B cell (primary cell): ENCODE measurements at regions not wholly inside any gene's neighbourhood (a gene's known extent, or its start where the extent isn't known, plus 50 kb on each side); places are given as distances from the start of the nearest gene placed in this dataset.

ENCODE experiments used
- ATAC-seq: fragments of 200-7000 bp; cut with Tn5 transposase; one replicate; pipeline ENCODE4 v1.10.0; 2021; ENCODE audit warnings: low read depth, mild to moderate bottlenecking, moderate number of reproducible peaks, moderate library complexity
- CTCF ChIA-PET: fragments of 350-600 bp; sonication (Branson Sonifier 250); formaldehyde crosslinking; loops from one replicate; lab custom pipeline; 2021; ENCODE audit warnings: antibody characterized with exemption, inconsistent platforms; lab: Charles Lee
- POLR2A ChIA-PET: fragments of 350-600 bp; sonication (Branson Sonifier 250); formaldehyde crosslinking; loops from one replicate; lab custom pipeline; 2021; ENCODE audit warnings: antibody characterized with exemption; lab: Charles Lee
- DNase-seq: peaks from one replicate; pipeline ENCODE4 v3.0.0; 2013
- H2AFZ ChIP-seq: 2 replicates; pipeline ENCODE4 v1.6.1; 2012; ENCODE audit warnings: mild to moderate bottlenecking, low read depth, low read length; ENCODE audit not compliant: insufficient read depth, poor library complexity, severe bottlenecking
- H3K27ac ChIP-seq, 2 donors: 1 replicate in 1 of 2; 2 replicates in 1 of 2; pipeline ENCODE4 v1.5.1; 2012 to 2013; ENCODE audit warnings: low read length in 2 of 2, mild to moderate bottlenecking in 2 of 2, moderate library complexity in 1 of 2
- H3K27me3 ChIP-seq, 4 experiments: fragments of 200-600 bp in 1 of 4; sonication (generic) in 1 of 4; replicated peaks in 1 of 4; 1 replicate in 2 of 4; 2 replicates in 2 of 4; pipeline versions ENCODE4 v1.6.1 to v1.7.0; 2013 to 2016; ENCODE audit warnings: low read length in 3 of 4, mild to moderate bottlenecking in 2 of 4, mixed read lengths in 1 of 4, moderate library complexity in 1 of 4; ENCODE audit not compliant: insufficient read depth in 4 of 4, control insufficient read depth in 3 of 4; ENCODE audit errors: control extremely low read depth in 1 of 4
- H3K36me3 ChIP-seq, 2 experiments: replicated peaks in 1 of 2; 1 replicate in 1 of 2; 2 replicates in 1 of 2; pipeline versions ENCODE4 v1.6.1 to v1.7.1; 2013; ENCODE audit warnings: low read length in 1 of 2; ENCODE audit not compliant: insufficient read depth in 2 of 2, control insufficient read depth in 1 of 2; ENCODE audit errors: control extremely low read depth in 1 of 2, extremely low read depth in 1 of 2
- H3K4me1 ChIP-seq, 2 donors: fragments of 200-600 bp in 1 of 2; sonication (generic) in 1 of 2; 1 replicate in 1 of 2; 2 replicates in 1 of 2; pipeline versions ENCODE4 v1.5.1 to v1.6.1; 2013 to 2017; ENCODE audit warnings: low read length in 2 of 2; ENCODE audit not compliant: control insufficient read depth in 2 of 2, insufficient read depth in 2 of 2
- H3K4me2 ChIP-seq: replicated peaks from 2 replicates; pipeline ENCODE3; 2012; ENCODE audit warnings: mild to moderate bottlenecking, low read depth, low read length; ENCODE audit not compliant: poor library complexity, severe bottlenecking
- H3K4me3 ChIP-seq, 5 experiments: fragments of 200-600 bp in 1 of 5; sonication (generic) in 1 of 5; 1 replicate in 3 of 5; 2 replicates in 2 of 5; pipeline versions ENCODE4 v1.5.1 to v1.7.0; 2011 to 2016; ENCODE audit warnings: low read length in 4 of 5, mild to moderate bottlenecking in 4 of 5, low read depth in 2 of 5, control low read depth in 1 of 5, moderate library complexity in 1 of 5; ENCODE audit not compliant: insufficient read depth in 1 of 5; ENCODE audit errors: control extremely low read depth in 1 of 5, extremely low read depth in 1 of 5
- H3K79me2 ChIP-seq: fragments of 200-600 bp; sonication (generic); one replicate; pipeline ENCODE4 v1.6.0; 2016; ENCODE audit warnings: low read length; ENCODE audit not compliant: control insufficient read depth, insufficient read depth
- H3K9ac ChIP-seq: fragments of 200-600 bp; sonication (generic); 2 replicates; pipeline ENCODE4 v1.6.1; 2017; ENCODE audit warnings: mild to moderate bottlenecking, low read length, moderate library complexity
- H3K9me3 ChIP-seq, 3 donors: one replicate each; pipeline versions ENCODE4 v1.6.1 to v1.7.1; 2013; ENCODE audit warnings: low read length in 2 of 3; ENCODE audit not compliant: control insufficient read depth in 2 of 3, insufficient read depth in 1 of 3; ENCODE audit errors: control extremely low read depth in 1 of 3
- H4K20me1 ChIP-seq: 2 replicates; pipeline ENCODE4 v1.6.0; 2012; ENCODE audit warnings: mild to moderate bottlenecking, low read length; ENCODE audit not compliant: insufficient read depth, control insufficient read depth, poor library complexity, severe bottlenecking
- H3K27ac Mint-ChIP-seq: one replicate; pipeline ENCODE4 v1.8.0; 2021; ENCODE audit warnings: mixed read lengths
- H3K27me3 Mint-ChIP-seq: one replicate; pipeline ENCODE4 v1.8.0; 2021; ENCODE audit warnings: mixed read lengths
- H3K4me1 Mint-ChIP-seq: one replicate; pipeline ENCODE4 v1.8.0; 2021; ENCODE audit warnings: mixed read lengths
- H3K4me3 Mint-ChIP-seq: one replicate; pipeline ENCODE4 v1.8.0; 2021; ENCODE audit warnings: mixed read lengths
- H3K9me3 Mint-ChIP-seq: one replicate; pipeline ENCODE4 v1.8.0; 2022; ENCODE audit warnings: mixed read lengths; ENCODE audit not compliant: insufficient read depth
- EZH2 ChIP-seq: IDR thresholded peaks from 2 replicates; pipeline ENCODE4 v1.6.1; 2012; ENCODE audit warnings: borderline replicate concordance, low read depth, mild to moderate bottlenecking, moderate library complexity, low read length; ENCODE audit not compliant: insufficient read depth, poor library complexity, severe bottlenecking
- WGBS: methylation state at CpG from one replicate; pipeline ENCODE4 v1.1.5; 2013; ENCODE audit warnings: missing lambda C conversion rate; ENCODE audit not compliant: insufficient coverage; 5-methylcytosine and 5-hydroxymethylcytosine counted together
- intact Hi-C: fragments of 100-400 bp; cut with micrococcal nuclease; formaldehyde crosslinking; loops from one replicate; pipeline ENCODE4 v1.10.0; 2022
- TF ChIP-seq, protein P1 (sequence below): fragments of 200-600 bp; IDR thresholded peaks from one replicate; pipeline ENCODE4 v1.8.0; 2022; ENCODE audit warnings: antibody characterized with exemption, mild to moderate bottlenecking

GRCh38 chr17:14826358-14826757 is 438.8 kb downstream of the PMP22 start:
- DNase-seq = no peak
- 96% methylated on average over 2 of the region's 3 CpGs for WGBS
- H3K27ac Mint-ChIP-seq = no peak overlapping the region
- peaks cover 4% of the 10 kb centered on the region for H3K9me3 Mint-ChIP-seq
- Histone ChIP-seq H3K4me3 (no peak overlapping the region), H4K20me1 (no peaks in the 10 kb centered on the region), H3K36me3 (no peaks in the 10 kb centered on the region), H3K4me1 (no peaks in the 10 kb centered on the region), H3K9ac (no peak overlapping the region), H3K27ac (no peak overlapping the region), H3K79me2 (no peaks in the 10 kb centered on the region), H3K4me2 (no peak overlapping the region), H3K27me3 (no peaks in the 10 kb centered on the region), H2AFZ (no peak overlapping the region), H3K9me3 (peaks cover 0 to 4% (median 2%) of the 10 kb centered on the region in 3 donors)
- ChIA-PET POLR2A (no interaction called here), CTCF (no interaction called here)
- peaks cover 18% of the 10 kb centered on the region for H3K27me3 Mint-ChIP-seq
- H3K4me1 Mint-ChIP-seq = no peaks in the 10 kb centered on the region
- intact Hi-C loops = no loop called here
- ATAC-seq = no peak
- TF ChIP-seq, protein P1, sequence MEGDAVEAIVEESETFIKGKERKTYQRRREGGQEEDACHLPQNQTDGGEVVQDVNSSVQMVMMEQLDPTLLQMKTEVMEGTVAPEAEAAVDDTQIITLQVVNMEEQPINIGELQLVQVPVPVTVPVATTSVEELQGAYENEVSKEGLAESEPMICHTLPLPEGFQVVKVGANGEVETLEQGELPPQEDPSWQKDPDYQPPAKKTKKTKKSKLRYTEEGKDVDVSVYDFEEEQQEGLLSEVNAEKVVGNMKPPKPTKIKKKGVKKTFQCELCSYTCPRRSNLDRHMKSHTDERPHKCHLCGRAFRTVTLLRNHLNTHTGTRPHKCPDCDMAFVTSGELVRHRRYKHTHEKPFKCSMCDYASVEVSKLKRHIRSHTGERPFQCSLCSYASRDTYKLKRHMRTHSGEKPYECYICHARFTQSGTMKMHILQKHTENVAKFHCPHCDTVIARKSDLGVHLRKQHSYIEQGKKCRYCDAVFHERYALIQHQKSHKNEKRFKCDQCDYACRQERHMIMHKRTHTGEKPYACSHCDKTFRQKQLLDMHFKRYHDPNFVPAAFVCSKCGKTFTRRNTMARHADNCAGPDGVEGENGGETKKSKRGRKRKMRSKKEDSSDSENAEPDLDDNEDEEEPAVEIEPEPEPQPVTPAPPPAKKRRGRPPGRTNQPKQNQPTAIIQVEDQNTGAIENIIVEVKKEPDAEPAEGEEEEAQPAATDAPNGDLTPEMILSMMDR = no peak
- TF ChIP-seq EZH2 = no peak
- no peak overlapping the region for H3K4me3 Mint-ChIP-seq

- Histone ChIP-seq H3K4me3 (no peak overlapping the region), H3K9me3 (no peaks in the 10 kb centered on the region), H3K27ac (no peak overlapping the region), H3K79me2 (no peaks in the 10 kb centered on the region), H3K27me3 (no peaks in the 10 kb centered on the region), H3K9ac (no peak overlapping the region), H2AFZ (no peak overlapping the region), H4K20me1 (no peaks in the 10 kb centered on the region), H3K4me1 (no peaks in the 10 kb centered on the region), H3K4me2 (no peak overlapping the region), H3K36me3 (no peaks in the 10 kb centered on the region)
- Mint-ChIP-seq H3K4me1 (no peaks in the 10 kb centered on the region), H3K9me3 (no peaks in the 10 kb centered on the region), H3K4me3 (no peak overlapping the region), H3K27ac (no peak overlapping the region), H3K27me3 (peaks cover 24% of the 10 kb centered on the region)
- intact Hi-C loops = loop anchor here (10.0 kb wide), 1 partner anchor 1224 kb away; no protein-coding TSS in a partner anchor
- DNase-seq (no peak), ATAC-seq (no peak)
- POLR2A ChIA-PET = no interaction called here
- WGBS = no CpG with 5 or more reads among the region's 1 CpG
- TF ChIP-seq, protein P1 = no peak
- no peak for TF ChIP-seq EZH2
- CTCF ChIA-PET = no interaction called here
Observed at GRCh38 chr17:14818469-14818868, 446.7 kb downstream of the PMP22 start.
